ENCODE measurements at regions not wholly inside any gene's neighbourhood (a gene's known extent, or its start where the extent isn't known, plus 50 kb on each side); places are given as distances from the start of the nearest gene placed in this dataset.

- H3K9ac ChIP-seq (ENCODE audit: low read depth in 1 of 2, low read length in 2 of 2): no peak overlapping the region
- DNase-seq (ENCODE audit: low spot score): no peak
- no peaks in the 10 kb centered on the region for H3K9me3 ChIP-seq (ENCODE audit: control insufficient read depth in 4 of 4, low read length in 3 of 4)
- H3K36me3 ChIP-seq (ENCODE audit: control insufficient read depth in 4 of 4, insufficient read depth in 3 of 4, low read depth in 1 of 4, low read length in 3 of 4): no peaks in the 10 kb centered on the region
- peaks cover 0 to 2% (median 0%) of the 10 kb centered on the region in 4 donors for H3K27me3 ChIP-seq (ENCODE audit: control insufficient read depth in 4 of 4, insufficient read depth in 4 of 4, low read length in 3 of 4)
- TF ChIP-seq GABPA (IDR thresholded peaks at IDR 0.05 in 1 of 2, conservative IDR thresholded peaks at IDR 0.05 in 1 of 2) (no peak), CTCF (IDR thresholded peaks at IDR 0.05; ENCODE audit: low read depth, low read length, missing input control) (no peak), EGR1 (IDR thresholded peaks at IDR 0.05; ENCODE audit: low read depth in 2 of 2) (no peak), FOXA1 (IDR thresholded peaks at IDR 0.05) (no peak), RAD21 (IDR thresholded peaks at IDR 0.05) (no peak), YY1 (IDR thresholded peaks at IDR 0.05) (no peak), TAF1 (conservative IDR thresholded peaks at IDR 0.05) (no peak), MAX (IDR thresholded peaks at IDR 0.05) (no peak), ZBTB33 (IDR thresholded peaks at IDR 0.05) (no peak), HNF4G (IDR thresholded peaks at IDR 0.05) (no peak), ATF3 (IDR thresholded peaks at IDR 0.05) (no peak), RXRA (IDR thresholded peaks at IDR 0.05) (no peak), REST (IDR thresholded peaks at IDR 0.05) (no peak)
- no peak overlapping the region for H3K4me3 ChIP-seq (ENCODE audit: low read depth in 1 of 3, low read length in 3 of 3)
- H3K27ac ChIP-seq (ENCODE audit: low read depth in 1 of 2, low read length in 2 of 2): no peak overlapping the region
- no peaks in the 10 kb centered on the region for H3K4me1 ChIP-seq (ENCODE audit: control insufficient read depth in 4 of 4, insufficient read depth in 4 of 4, low read length in 3 of 4)
Measured at GRCh38 chr4:153071958-153072598, 132.2 kb upstream of the TRIM2 start.

- no peak for TF ChIP-seq RXRA (IDR thresholded peaks at IDR 0.05)
- TF ChIP-seq MAX (IDR thresholded peaks at IDR 0.05): no peak
- no peak for TF ChIP-seq HNF4A (conservative IDR thresholded peaks at IDR 0.05)
- TF ChIP-seq NR2F2 (IDR thresholded peaks at IDR 0.05): no peak
- H3K27me3 ChIP-seq (ENCODE audit: control insufficient read depth in 4 of 4, insufficient read depth in 4 of 4, low read length in 3 of 4): peaks cover 0 to 2% (median 0%) of the 10 kb centered on the region in 4 donors
- H3K27ac ChIP-seq (ENCODE audit: low read depth in 1 of 2, low read length in 2 of 2): no peak overlapping the region
- H3K4me3 ChIP-seq (ENCODE audit: low read depth in 1 of 3, low read length in 3 of 3): no peak overlapping the region
- no peak overlapping the region for H3K9ac ChIP-seq (ENCODE audit: low read depth in 1 of 2, low read length in 2 of 2)
- no peaks in the 10 kb centered on the region for H3K9me3 ChIP-seq (ENCODE audit: control insufficient read depth in 4 of 4, low read length in 3 of 4)
- DNase-seq (ENCODE audit: low spot score): no peak
- H3K4me1 ChIP-seq (ENCODE audit: control insufficient read depth in 4 of 4, insufficient read depth in 4 of 4, low read length in 3 of 4): no peaks in the 10 kb centered on the region
- no peaks in the 10 kb centered on the region for H3K36me3 ChIP-seq (ENCODE audit: control insufficient read depth in 4 of 4, insufficient read depth in 3 of 4, low read depth in 1 of 4, low read length in 3 of 4)
Measured at GRCh38 chr4:153072661-153073060, 131.6 kb upstream of the TRIM2 start.
